GM12891 (cell line): ENCODE measurements at regions not wholly inside any gene's neighbourhood (a gene's known extent, or its start where the extent isn't known, plus 50 kb on each side); places are given as distances from the start of the nearest gene placed in this dataset.

ENCODE experiments used
- DNase-seq: peaks from one replicate; pipeline ENCODE4 v3.0.0; 2011; ENCODE audit warnings: low spot score; ENCODE audit not compliant: insufficient read length
- FAIRE-seq: peaks from 2 replicates; lab custom pipeline; 2011; peaks lifted over from hg19 to GRCh38; lab: Jason Lieb, UNC
- PAX5 ChIP-seq: IDR thresholded peaks from 2 replicates; pipeline ENCODE4 v1.6.1; 2011; ENCODE audit warnings: low read length, moderate library complexity, mild to moderate bottlenecking; ENCODE audit not compliant: insufficient read depth, severe bottlenecking
- POLR2A ChIP-seq: IDR thresholded peaks from 2 replicates; pipeline ENCODE4 v1.6.1; 2011; ENCODE audit warnings: low read depth, low read length, control low read depth
- POLR2AphosphoS5 ChIP-seq: IDR thresholded peaks from 2 replicates; pipeline ENCODE4 v1.6.1; 2011; ENCODE audit warnings: low read depth, low read length, control low read depth
- POU2F2 ChIP-seq: IDR thresholded peaks from 2 replicates; pipeline ENCODE4 v1.6.1; 2011; ENCODE audit warnings: low read depth, mild to moderate bottlenecking, control low read depth, low read length, moderate library complexity
- SPI1 ChIP-seq: IDR thresholded peaks from 2 replicates; pipeline ENCODE4 v1.6.1; 2011; ENCODE audit warnings: low read depth, low read length, control low read depth
- TAF1 ChIP-seq: IDR thresholded peaks from 2 replicates; pipeline ENCODE4 v1.6.1; 2011; ENCODE audit warnings: low read depth, low read length, control low read depth

DNA sequence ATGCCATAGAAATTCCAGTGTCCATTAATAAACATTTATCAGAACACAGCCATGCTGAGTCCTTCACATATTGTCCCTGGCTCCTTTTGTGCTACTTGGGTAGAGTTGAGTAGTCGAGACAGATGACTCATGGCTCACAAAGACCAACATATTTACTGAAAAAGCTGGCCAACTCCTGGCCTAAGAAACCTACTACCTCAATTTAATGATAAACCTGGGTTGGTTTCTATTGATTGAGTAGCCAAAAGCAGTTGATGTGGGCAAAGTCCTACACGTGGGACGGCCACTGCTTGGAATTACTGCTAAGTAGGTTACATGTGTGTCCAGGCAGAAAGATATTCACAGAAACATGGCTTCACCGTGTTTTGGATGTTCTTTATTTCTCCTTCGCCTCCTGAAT, 402.2 kb downstream of the NR2F2 start:
- DNase-seq (no peak), FAIRE-seq (no peak)
- TF ChIP-seq TAF1 (no peak), SPI1 (no peak), PAX5 (no peak), POU2F2 (no peak)

- DNase-seq (no peak), FAIRE-seq (no peak)
- TF ChIP-seq POU2F2 (no peak), TAF1 (no peak), PAX5 (no peak), POLR2AphosphoS5 (no peak), POLR2A (no peak), SPI1 (no peak)
These were observed 403.2 kb downstream of the NR2F2 start for GRCh38 chr15:96733721-96734120.

DNA sequence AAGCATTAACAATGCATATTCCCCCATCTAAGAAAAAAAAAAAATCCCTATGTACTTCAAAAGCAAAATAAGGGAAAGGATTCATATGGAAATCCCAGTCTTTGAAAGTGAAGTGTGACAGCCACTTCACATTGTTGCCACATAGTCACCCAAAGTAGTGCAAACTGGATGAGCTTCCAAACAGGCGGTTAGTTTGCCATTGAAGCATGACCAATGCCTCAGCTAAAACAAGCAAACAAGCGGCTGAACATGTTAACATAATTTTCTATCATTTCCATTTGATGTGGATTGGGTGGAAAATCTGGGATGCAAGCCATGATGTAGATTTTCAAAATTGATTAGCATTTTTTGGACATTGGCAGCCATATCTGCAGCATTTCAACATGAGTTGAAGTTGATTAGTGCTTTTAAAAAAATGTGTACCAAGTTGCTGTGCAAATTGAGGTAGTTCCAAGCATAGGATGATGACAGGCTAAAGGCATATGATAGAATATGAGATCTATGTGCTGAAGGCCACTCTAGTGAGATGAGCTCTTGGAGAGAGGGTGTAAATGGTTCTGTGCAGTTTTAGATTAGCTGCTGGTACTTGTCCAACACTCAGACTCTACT, 405.2 kb downstream of the NR2F2 start:
- no peak for DNase-seq
- no peak for FAIRE-seq
- TF ChIP-seq TAF1 (no peak), POLR2AphosphoS5 (no peak), POLR2A (no peak), SPI1 (no peak), PAX5 (no peak), POU2F2 (no peak)

GRCh38 chr15:96736384-96736783, 405.9 kb downstream of the NR2F2 start:
- FAIRE-seq (no peak), DNase-seq (no peak)
- TF ChIP-seq POU2F2 (no peak), TAF1 (no peak), POLR2A (no peak), PAX5 (no peak), SPI1 (no peak), POLR2AphosphoS5 (no peak)

GRCh38 chr15:96737408-96737807, 406.9 kb downstream of the NR2F2 start:
- FAIRE-seq = no peak
- DNase-seq = no peak
- no peak for TF ChIP-seq POU2F2
- no peak for TF ChIP-seq PAX5
- no peak for TF ChIP-seq SPI1
- no peak for TF ChIP-seq TAF1
- no peak for TF ChIP-seq POLR2A
- TF ChIP-seq POLR2AphosphoS5 = no peak

DNA sequence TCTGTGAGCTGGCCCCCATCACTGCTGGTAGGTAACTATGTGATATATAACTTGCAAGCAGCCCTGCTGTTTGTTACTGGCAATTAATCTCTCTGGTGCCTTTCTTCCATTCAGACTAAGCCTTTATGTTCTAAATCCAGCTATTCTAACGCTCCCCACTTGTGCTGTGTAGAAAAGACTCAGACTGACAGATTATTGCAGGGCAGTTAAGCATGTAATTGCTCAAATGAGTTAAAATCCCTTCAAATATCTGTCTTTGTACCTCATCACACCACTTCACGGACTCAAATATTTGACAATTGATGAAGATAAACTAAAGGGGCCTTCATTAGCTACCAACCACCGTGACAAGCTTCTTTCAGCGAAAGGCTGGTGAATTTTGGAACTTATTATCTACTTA, 416.2 kb downstream of the NR2F2 start:
- DNase-seq (no peak), FAIRE-seq (no peak)
- no peak for TF ChIP-seq POLR2AphosphoS5
- no peak for TF ChIP-seq PAX5
- no peak for TF ChIP-seq POLR2A
- TF ChIP-seq POU2F2 = no peak
- TF ChIP-seq SPI1 = no peak
- no peak for TF ChIP-seq TAF1

DNA sequence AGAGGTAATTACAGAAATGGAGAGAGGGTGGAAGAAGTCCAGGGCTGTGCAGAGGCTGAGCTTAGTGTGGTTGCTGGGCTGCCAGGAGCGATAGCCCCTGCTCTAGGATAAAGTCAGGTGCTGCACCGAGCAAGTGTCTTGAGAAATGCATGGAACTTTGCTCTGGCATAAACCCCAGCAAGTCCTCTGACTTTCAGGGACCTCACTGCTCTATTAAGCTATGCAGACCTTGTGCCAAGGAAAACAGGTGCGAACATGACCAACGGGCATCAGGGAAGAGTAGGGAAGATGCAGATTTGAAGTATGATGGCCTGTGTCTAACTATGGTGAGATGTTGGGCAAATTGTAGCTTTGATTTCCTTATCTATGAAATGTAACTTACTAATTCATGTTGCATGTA, 416.8 kb downstream of the NR2F2 start:
- FAIRE-seq (no peak), DNase-seq (no peak)
- no peak for TF ChIP-seq TAF1

GRCh38 chr15:96750361-96750760, 419.9 kb downstream of the NR2F2 start:
- TF ChIP-seq TAF1 (no peak), POU2F2 (no peak), POLR2A (no peak), PAX5 (no peak), SPI1 (no peak), POLR2AphosphoS5 (no peak)
- no peak for FAIRE-seq
- no peak for DNase-seq

- FAIRE-seq (no peak), DNase-seq (no peak)
- no peak for TF ChIP-seq SPI1
- TF ChIP-seq POU2F2 = no peak
- no peak for TF ChIP-seq TAF1
These were observed 425.6 kb downstream of the NR2F2 start for GRCh38 chr15:96756146-96756545.

GRCh38 chr15:96756656-96757055, 426.2 kb downstream of the NR2F2 start:
- FAIRE-seq = no peak
- no peak for TF ChIP-seq PAX5
- no peak for TF ChIP-seq POU2F2
- TF ChIP-seq TAF1 = no peak
- no peak for TF ChIP-seq POLR2AphosphoS5
- TF ChIP-seq POLR2A = no peak
- no peak for TF ChIP-seq SPI1
- DNase-seq = no peak

DNA sequence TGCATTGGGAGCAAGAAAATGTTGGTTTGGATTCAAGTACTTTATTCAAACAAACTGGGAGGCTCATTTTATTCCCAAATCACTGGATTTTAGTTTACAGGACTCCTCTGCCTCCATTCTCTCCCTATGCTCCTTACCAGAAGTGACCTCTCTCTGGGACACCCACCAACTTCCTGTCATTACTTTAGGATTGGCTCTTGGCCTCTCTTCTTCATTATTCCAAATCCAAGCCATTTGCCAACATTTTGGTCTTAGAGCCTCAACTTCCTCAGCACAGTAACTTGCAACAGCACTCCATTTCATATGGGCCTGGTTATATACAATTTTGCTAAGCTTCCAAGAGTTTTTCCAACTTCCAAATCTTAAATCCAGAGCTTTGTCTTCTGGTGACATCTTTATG, 432.1 kb downstream of the NR2F2 start:
- no peak for DNase-seq
- FAIRE-seq = no peak
- no peak for TF ChIP-seq SPI1
- TF ChIP-seq POLR2AphosphoS5 = no peak
- TF ChIP-seq TAF1 = no peak
- TF ChIP-seq POLR2A = no peak
